HG03439 (cell line): ENCODE measurements at regions not wholly inside any gene's neighbourhood (a gene's known extent, or its start where the extent isn't known, plus 50 kb on each side); places are given as distances from the start of the nearest gene placed in this dataset.

Experiments used
- ATAC-seq: cut with Tn5 transposase; IDR thresholded peaks from one replicate; pipeline ENCODE4 v1.9.1; 2021; ENCODE audit warnings: mild to moderate bottlenecking, moderate library complexity; ENCODE audit not compliant: unreplicated experiment

GRCh38 chr13:22549126-22549525 is 631.7 kb upstream of the SGCG start:
- no peak for ATAC-seq

- no peak for ATAC-seq
Observed at GRCh38 chr13:22561581-22561980, 619.2 kb upstream of the SGCG start.

GRCh38 chr13:22562116-22562515 is 618.7 kb upstream of the SGCG start:
- no peak for ATAC-seq

- ATAC-seq, result no peak
Observed at GRCh38 chr13:22563272-22563671, 617.5 kb upstream of the SGCG start.

- ATAC-seq, result no peak
Observed at GRCh38 chr13:22569811-22570210, 611.0 kb upstream of the SGCG start.

- no peak for ATAC-seq
Observed at GRCh38 chr13:22589880-22590279, 590.9 kb upstream of the SGCG start.

GRCh38 chr13:22592515-22592914 is 588.3 kb upstream of the SGCG start:
- ATAC-seq, result no peak

- ATAC-seq, result no peak
Observed at GRCh38 chr13:22594041-22594440, 586.7 kb upstream of the SGCG start.

- ATAC-seq, result no peak
Observed at GRCh38 chr13:22596171-22596863, 584.5 kb upstream of the SGCG start.

GRCh38 chr13:22599156-22599555 is 581.6 kb upstream of the SGCG start:
- no peak for ATAC-seq

- ATAC-seq, result no peak
Observed at GRCh38 chr13:22618002-22618401, 562.8 kb upstream of the SGCG start.

GRCh38 chr13:22625691-22626090 is 555.1 kb upstream of the SGCG start:
- no peak for ATAC-seq

- no peak for ATAC-seq
Observed at GRCh38 chr13:22629374-22629773, 551.4 kb upstream of the SGCG start.

GRCh38 chr13:22642088-22642487 is 538.7 kb upstream of the SGCG start:
- ATAC-seq, result no peak

GRCh38 chr13:22644941-22645340 is 535.8 kb upstream of the SGCG start:
- no peak for ATAC-seq

- ATAC-seq, result no peak
Observed at GRCh38 chr13:22647156-22647850, 533.5 kb upstream of the SGCG start.

GRCh38 chr13:22648320-22648801 is 532.4 kb upstream of the SGCG start:
- no peak for ATAC-seq

GRCh38 chr13:22652796-22653195 is 528.0 kb upstream of the SGCG start:
- ATAC-seq, result no peak

GRCh38 chr13:22653866-22654265 is 526.9 kb upstream of the SGCG start:
- no peak for ATAC-seq

- no peak for ATAC-seq
Observed at GRCh38 chr13:22655106-22655852, 525.5 kb upstream of the SGCG start.

- ATAC-seq, result no peak
Observed at GRCh38 chr13:22662771-22663170, 518.0 kb upstream of the SGCG start.

GRCh38 chr13:22665506-22665905 is 515.3 kb upstream of the SGCG start:
- no peak for ATAC-seq
